ENCODE measurements at regions not wholly inside any gene's neighbourhood (a gene's known extent, or its start where the extent isn't known, plus 50 kb on each side); places are given as distances from the start of the nearest gene placed in this dataset.

- H3K27ac ChIP-seq (replicated peaks; ENCODE audit: low read length): no peak overlapping the region
- no peak overlapping the region for H3K4me3 ChIP-seq (ENCODE audit: low read length in 2 of 2)
- H3K23ac ChIP-seq (ENCODE audit: low read depth, low read length, poor library complexity): no peak overlapping the region
- H3K4ac ChIP-seq (ENCODE audit: low read length): no peak overlapping the region
- no peaks in the 10 kb centered on the region for H3K27me3 ChIP-seq (ENCODE audit: control insufficient read depth in 3 of 3, insufficient read depth in 3 of 3, low read depth in 1 of 3, low read length in 3 of 3)
- DNase-seq (ENCODE audit: low spot score): no peak
- no peak overlapping the region for H3K14ac ChIP-seq (ENCODE audit: low read length)
- no peak overlapping the region for H2AFZ ChIP-seq (ENCODE audit: low read length)
- H4K91ac ChIP-seq (ENCODE audit: low read depth, low read length, poor library complexity): no peak overlapping the region
- H4K8ac ChIP-seq (ENCODE audit: low read depth, low read length): no peak overlapping the region
- no peak overlapping the region for H2BK5ac ChIP-seq (ENCODE audit: low read length)
- H3K79me1 ChIP-seq (ENCODE audit: low read depth, low read length): no peaks in the 10 kb centered on the region
- no peak overlapping the region for H2AK5ac ChIP-seq (ENCODE audit: low read depth, low read length)
- H2BK12ac ChIP-seq (ENCODE audit: low read length): no peak overlapping the region
- no peak overlapping the region for H3K9ac ChIP-seq (ENCODE audit: low read depth, low read length, poor library complexity)
- H3K9me3 ChIP-seq (replicated peaks in 1 of 2; ENCODE audit: control insufficient read depth in 2 of 2, insufficient read depth in 1 of 2, low read depth in 1 of 2, low read length in 2 of 2): peaks cover 0 to 1% of the 10 kb centered on the region in 2 donors
- H3K4me2 ChIP-seq (ENCODE audit: insufficient read depth, low read length, poor library complexity, severe bottlenecking): no peak overlapping the region
- no peak overlapping the region for H2BK120ac ChIP-seq (ENCODE audit: low read depth, low read length)
- no peak overlapping the region for H2BK15ac ChIP-seq (ENCODE audit: low read length)
- no peaks in the 10 kb centered on the region for H3K36me3 ChIP-seq (replicated peaks in 1 of 2; ENCODE audit: control insufficient read depth in 2 of 2, insufficient read depth in 2 of 2, low read length in 2 of 2)
- WGBS, 2 donors (ENCODE audit: extremely low coverage in 2 of 2, insufficient read length in 2 of 2, insufficient replicate concordance in 1 of 2): no CpG with 5 or more reads among the region's 2 CpGs
- no peaks in the 10 kb centered on the region for H3K4me1 ChIP-seq (ENCODE audit: control insufficient read depth in 2 of 2, insufficient read depth in 1 of 2, low read depth in 1 of 2, low read length in 2 of 2)
- H3K18ac ChIP-seq (ENCODE audit: low read length): no peak overlapping the region
Measured at GRCh38 chr14:28542040-28542439, 224.5 kb upstream of the FOXG1 start.

GRCh38 chr14:28565345-28565744 is 201.2 kb upstream of the FOXG1 start:
- Histone ChIP-seq H3K18ac (ENCODE audit: low read length) (no peak overlapping the region), H2BK12ac (ENCODE audit: low read length) (no peak overlapping the region)
- no peak for DNase-seq (ENCODE audit: low spot score)

GRCh38 chr14:28570391-28570790 is 196.2 kb upstream of the FOXG1 start:
- Histone ChIP-seq H2BK120ac (ENCODE audit: low read depth, low read length) (no peak overlapping the region), H3K14ac (ENCODE audit: low read length) (no peak overlapping the region), H3K9me3 (replicated peaks in 1 of 2; ENCODE audit: control insufficient read depth in 2 of 2, insufficient read depth in 1 of 2, low read depth in 1 of 2, low read length in 2 of 2) (peaks cover 0 to 4% of the 10 kb centered on the region in 2 donors), H3K4me1 (ENCODE audit: control insufficient read depth in 2 of 2, insufficient read depth in 1 of 2, low read depth in 1 of 2, low read length in 2 of 2) (no peaks in the 10 kb centered on the region), H3K9ac (ENCODE audit: low read depth, low read length, poor library complexity) (no peak overlapping the region), H4K8ac (ENCODE audit: low read depth, low read length) (no peak overlapping the region), H3K4me2 (ENCODE audit: insufficient read depth, low read length, poor library complexity, severe bottlenecking) (no peak overlapping the region), H4K91ac (ENCODE audit: low read depth, low read length, poor library complexity) (no peak overlapping the region), H3K23ac (ENCODE audit: low read depth, low read length, poor library complexity) (no peak overlapping the region), H3K27ac (replicated peaks; ENCODE audit: low read length) (no peak overlapping the region), H3K27me3 (ENCODE audit: control insufficient read depth in 3 of 3, insufficient read depth in 3 of 3, low read depth in 1 of 3, low read length in 3 of 3) (no peaks in the 10 kb centered on the region), H3K4me3 (ENCODE audit: low read length in 2 of 2) (no peak overlapping the region), H2BK5ac (ENCODE audit: low read length) (no peak overlapping the region), H2AK5ac (ENCODE audit: low read depth, low read length) (no peak overlapping the region), H3K79me1 (ENCODE audit: low read depth, low read length) (no peaks in the 10 kb centered on the region), H3K18ac (ENCODE audit: low read length) (no peak overlapping the region), H3K36me3 (replicated peaks in 1 of 2; ENCODE audit: control insufficient read depth in 2 of 2, insufficient read depth in 2 of 2, low read length in 2 of 2) (no peaks in the 10 kb centered on the region), H2BK12ac (ENCODE audit: low read length) (no peak overlapping the region), H2AFZ (ENCODE audit: low read length) (no peak overlapping the region), H2BK15ac (ENCODE audit: low read length) (no peak overlapping the region), H3K4ac (ENCODE audit: low read length) (no peak overlapping the region)
- DNase-seq (ENCODE audit: low spot score): no peak
- no CpG with 5 or more reads among the region's 1 CpG for WGBS, 2 donors (ENCODE audit: extremely low coverage in 2 of 2, insufficient read length in 2 of 2, insufficient replicate concordance in 1 of 2)

More at GRCh38 chr14:28565345-28565744, 201.2 kb upstream of the FOXG1 start:
- Histone ChIP-seq H3K79me1 (ENCODE audit: low read depth, low read length) (no peaks in the 10 kb centered on the region), H3K4me2 (ENCODE audit: insufficient read depth, low read length, poor library complexity, severe bottlenecking) (no peak overlapping the region), H3K4ac (ENCODE audit: low read length) (no peak overlapping the region), H3K27ac (replicated peaks; ENCODE audit: low read length) (no peak overlapping the region), H2BK15ac (ENCODE audit: low read length) (no peak overlapping the region), H3K4me1 (ENCODE audit: control insufficient read depth in 2 of 2, insufficient read depth in 1 of 2, low read depth in 1 of 2, low read length in 2 of 2) (no peaks in the 10 kb centered on the region), H4K91ac (ENCODE audit: low read depth, low read length, poor library complexity) (no peak overlapping the region), H3K27me3 (ENCODE audit: control insufficient read depth in 3 of 3, insufficient read depth in 3 of 3, low read depth in 1 of 3, low read length in 3 of 3) (no peaks in the 10 kb centered on the region), H2AFZ (ENCODE audit: low read length) (no peak overlapping the region), H4K8ac (ENCODE audit: low read depth, low read length) (no peak overlapping the region), H2BK120ac (ENCODE audit: low read depth, low read length) (no peak overlapping the region), H2AK5ac (ENCODE audit: low read depth, low read length) (no peak overlapping the region), H3K9me3 (replicated peaks in 1 of 2; ENCODE audit: control insufficient read depth in 2 of 2, insufficient read depth in 1 of 2, low read depth in 1 of 2, low read length in 2 of 2) (no peaks in the 10 kb centered on the region), H3K9ac (ENCODE audit: low read depth, low read length, poor library complexity) (no peak overlapping the region), H2BK5ac (ENCODE audit: low read length) (no peak overlapping the region), H3K23ac (ENCODE audit: low read depth, low read length, poor library complexity) (no peak overlapping the region), H3K36me3 (replicated peaks in 1 of 2; ENCODE audit: control insufficient read depth in 2 of 2, insufficient read depth in 2 of 2, low read length in 2 of 2) (no peaks in the 10 kb centered on the region), H3K4me3 (ENCODE audit: low read length in 2 of 2) (no peak overlapping the region), H3K14ac (ENCODE audit: low read length) (no peak overlapping the region)

- Histone ChIP-seq H3K9ac (ENCODE audit: low read depth, low read length, poor library complexity) (no peak overlapping the region), H3K4me1 (ENCODE audit: control insufficient read depth in 2 of 2, insufficient read depth in 1 of 2, low read depth in 1 of 2, low read length in 2 of 2) (no peaks in the 10 kb centered on the region), H3K27me3 (ENCODE audit: control insufficient read depth in 3 of 3, insufficient read depth in 3 of 3, low read depth in 1 of 3, low read length in 3 of 3) (no peaks in the 10 kb centered on the region), H2AK5ac (ENCODE audit: low read depth, low read length) (no peak overlapping the region), H3K4ac (ENCODE audit: low read length) (no peak overlapping the region), H2AFZ (ENCODE audit: low read length) (no peak overlapping the region), H3K27ac (replicated peaks; ENCODE audit: low read length) (no peak overlapping the region), H2BK5ac (ENCODE audit: low read length) (no peak overlapping the region), H2BK120ac (ENCODE audit: low read depth, low read length) (no peak overlapping the region), H3K14ac (ENCODE audit: low read length) (no peak overlapping the region), H2BK15ac (ENCODE audit: low read length) (no peak overlapping the region), H2BK12ac (ENCODE audit: low read length) (no peak overlapping the region), H3K23ac (ENCODE audit: low read depth, low read length, poor library complexity) (no peak overlapping the region), H3K79me1 (ENCODE audit: low read depth, low read length) (no peaks in the 10 kb centered on the region), H4K8ac (ENCODE audit: low read depth, low read length) (no peak overlapping the region), H3K4me3 (ENCODE audit: low read length in 2 of 2) (no peak overlapping the region), H3K4me2 (ENCODE audit: insufficient read depth, low read length, poor library complexity, severe bottlenecking) (no peak overlapping the region), H3K18ac (ENCODE audit: low read length) (no peak overlapping the region), H3K9me3 (replicated peaks in 1 of 2; ENCODE audit: control insufficient read depth in 2 of 2, insufficient read depth in 1 of 2, low read depth in 1 of 2, low read length in 2 of 2) (peaks cover 0 to 4% of the 10 kb centered on the region in 2 donors), H4K91ac (ENCODE audit: low read depth, low read length, poor library complexity) (no peak overlapping the region), H3K36me3 (replicated peaks in 1 of 2; ENCODE audit: control insufficient read depth in 2 of 2, insufficient read depth in 2 of 2, low read length in 2 of 2) (no peaks in the 10 kb centered on the region)
- no CpG with 5 or more reads among the region's 2 CpGs for WGBS, 2 donors (ENCODE audit: extremely low coverage in 2 of 2, insufficient read length in 2 of 2, insufficient replicate concordance in 1 of 2)
- DNase-seq (ENCODE audit: low spot score): no peak
Measured at GRCh38 chr14:28571636-28572035, 195.0 kb upstream of the FOXG1 start.

All from neuronal stem cell (in vitro differentiated cells).